Tongue (tissue), 1 donor: ENCODE measurements at regions not wholly inside any gene's neighbourhood (a gene's known extent, or its start where the extent isn't known, plus 50 kb on each side); places are given as distances from the start of the nearest gene placed in this dataset.
A peak's percentile ranks its signal among the peaks of the same experiment; 100 is the strongest.

Source experiments
- DNase-seq: peaks from one replicate; pipeline ENCODE4 v3.0.0-alpha.2; 2015

DNA sequence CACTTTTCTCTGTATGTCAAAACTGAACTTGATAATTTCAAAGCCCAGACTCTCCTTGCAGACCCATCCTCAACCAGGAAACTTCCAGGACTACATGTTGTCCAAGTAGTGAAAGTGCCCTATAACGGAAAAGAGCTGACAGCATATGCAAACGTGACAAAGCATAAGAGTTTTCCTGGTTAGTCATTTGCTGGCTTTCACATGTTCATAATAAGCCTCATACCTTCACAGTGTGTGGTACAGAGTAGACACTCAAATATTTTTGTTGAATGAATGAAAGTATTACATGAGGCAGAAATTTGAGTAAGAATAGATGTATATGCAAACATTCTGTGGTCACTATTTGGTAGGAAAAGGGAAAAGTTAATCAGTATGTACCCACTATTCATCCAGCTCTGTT lies 473.3 kb downstream of the MRPL39 start:
- no peak for DNase-seq

DNA sequence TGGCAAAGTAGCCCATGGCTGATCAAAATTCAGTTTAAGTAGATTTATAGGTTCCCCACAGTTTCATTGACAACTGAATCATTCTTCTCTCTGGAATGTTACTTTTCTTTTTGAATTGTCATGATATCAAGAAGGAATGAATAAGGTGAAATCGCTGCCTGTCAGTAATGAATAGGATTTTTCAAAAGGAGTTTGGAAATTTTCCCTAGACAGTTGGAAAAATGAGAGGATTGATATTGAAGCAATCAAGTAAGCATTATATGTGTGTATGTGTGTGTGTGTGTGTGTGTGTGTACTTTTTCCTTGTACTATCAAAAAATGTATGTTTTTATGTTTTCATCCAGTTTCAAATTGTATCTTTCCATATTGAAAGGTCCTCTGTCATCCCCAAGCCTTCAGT lies 479.5 kb downstream of the MRPL39 start:
- DNase-seq: no peak

DNA sequence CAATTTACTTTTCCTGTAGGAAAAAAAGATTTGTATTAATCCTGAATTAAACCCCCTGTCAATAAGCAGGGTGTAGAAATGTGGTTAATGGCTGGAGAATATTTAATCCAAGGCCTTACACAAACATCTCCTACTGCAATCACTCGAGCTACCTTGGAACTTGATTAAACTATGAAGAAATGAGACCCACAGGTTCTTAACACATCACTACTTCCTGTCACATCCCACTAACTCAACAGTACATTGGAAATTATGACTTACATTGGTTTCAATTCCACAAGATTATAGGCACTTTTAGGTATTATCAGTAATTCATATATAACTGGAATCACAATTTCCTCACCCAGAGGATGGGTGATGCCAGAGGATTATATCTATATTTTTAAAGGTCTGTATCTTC lies 480.3 kb downstream of the MRPL39 start:
- no peak for DNase-seq

DNA sequence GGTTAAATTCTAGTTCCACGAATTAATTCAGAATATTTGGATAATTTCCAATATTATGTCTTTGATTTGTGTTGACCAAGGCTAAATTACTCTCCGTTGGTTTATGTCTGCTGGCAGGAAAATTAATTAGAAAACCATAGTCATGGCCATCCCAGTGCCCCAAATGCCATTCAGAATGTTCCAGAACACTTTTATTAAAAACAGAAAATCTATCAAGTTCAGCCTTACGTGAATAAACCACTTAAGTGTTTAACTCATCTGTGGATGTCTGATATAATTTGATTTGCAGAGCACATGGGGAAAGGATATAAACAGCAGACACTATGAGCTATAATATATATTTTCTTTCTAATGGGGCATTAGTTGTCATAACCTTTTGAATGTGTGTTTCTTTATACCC lies 480.7 kb downstream of the MRPL39 start:
- no peak for DNase-seq

DNA sequence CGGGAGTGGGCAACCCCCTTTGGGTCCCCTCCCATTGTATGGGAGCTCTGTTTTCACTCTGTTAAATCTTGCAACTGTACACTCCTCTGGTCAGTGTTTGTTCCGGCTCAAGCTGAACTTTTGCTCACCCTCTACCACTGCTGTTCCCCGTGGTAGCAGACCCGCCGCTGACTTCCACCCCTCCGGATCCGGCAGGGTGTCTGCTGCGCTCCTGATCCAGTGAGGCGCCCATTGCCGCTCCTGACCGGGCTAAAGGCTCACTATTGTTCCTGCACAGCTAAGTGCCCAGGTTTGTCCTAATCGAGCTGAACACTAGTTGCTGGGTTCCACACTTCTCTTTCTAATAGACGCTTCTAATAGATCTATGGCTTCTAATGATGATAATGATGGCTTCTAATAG lies 488.6 kb downstream of the MRPL39 start:
- DNase-seq: no peak

DNA sequence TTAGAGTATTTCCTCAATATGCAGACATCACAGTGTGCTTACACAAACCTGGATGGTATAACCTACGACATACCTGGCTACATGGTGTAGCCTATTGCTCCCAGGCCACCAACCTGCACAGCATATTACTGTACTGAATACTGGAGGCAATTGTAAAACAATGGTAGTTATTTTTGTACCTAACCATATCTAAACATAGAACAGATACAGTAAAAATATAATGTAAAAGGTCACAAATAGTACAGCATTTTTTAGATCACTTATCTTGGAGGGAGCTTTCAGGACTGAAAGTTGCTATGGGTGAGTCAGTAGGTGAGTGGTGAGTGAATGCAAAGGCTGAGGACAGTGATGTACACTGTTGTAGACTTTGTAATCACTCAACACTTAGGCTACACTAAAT lies 492.3 kb downstream of the MRPL39 start:
- DNase-seq: no peak

DNA sequence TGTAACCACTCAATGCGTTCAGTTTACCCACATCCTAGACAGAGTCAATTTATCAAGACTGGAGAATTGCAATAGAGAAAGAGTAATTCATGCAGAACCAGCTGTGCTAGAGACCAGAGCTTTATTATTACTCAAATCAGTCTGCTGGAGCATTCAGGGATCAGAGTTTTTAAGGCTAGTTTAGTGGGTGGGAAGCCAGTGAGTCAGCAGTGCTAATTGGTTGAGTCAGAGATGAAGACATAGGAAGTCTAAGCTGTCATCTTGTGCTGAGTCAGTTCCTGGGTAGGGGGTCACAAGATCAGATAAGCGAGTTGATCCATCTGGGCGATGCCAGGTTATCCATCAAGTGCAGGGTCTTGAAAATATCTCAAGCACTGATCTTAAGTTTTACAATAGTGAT lies 499.6 kb downstream of the MRPL39 start:
- no peak for DNase-seq

DNA sequence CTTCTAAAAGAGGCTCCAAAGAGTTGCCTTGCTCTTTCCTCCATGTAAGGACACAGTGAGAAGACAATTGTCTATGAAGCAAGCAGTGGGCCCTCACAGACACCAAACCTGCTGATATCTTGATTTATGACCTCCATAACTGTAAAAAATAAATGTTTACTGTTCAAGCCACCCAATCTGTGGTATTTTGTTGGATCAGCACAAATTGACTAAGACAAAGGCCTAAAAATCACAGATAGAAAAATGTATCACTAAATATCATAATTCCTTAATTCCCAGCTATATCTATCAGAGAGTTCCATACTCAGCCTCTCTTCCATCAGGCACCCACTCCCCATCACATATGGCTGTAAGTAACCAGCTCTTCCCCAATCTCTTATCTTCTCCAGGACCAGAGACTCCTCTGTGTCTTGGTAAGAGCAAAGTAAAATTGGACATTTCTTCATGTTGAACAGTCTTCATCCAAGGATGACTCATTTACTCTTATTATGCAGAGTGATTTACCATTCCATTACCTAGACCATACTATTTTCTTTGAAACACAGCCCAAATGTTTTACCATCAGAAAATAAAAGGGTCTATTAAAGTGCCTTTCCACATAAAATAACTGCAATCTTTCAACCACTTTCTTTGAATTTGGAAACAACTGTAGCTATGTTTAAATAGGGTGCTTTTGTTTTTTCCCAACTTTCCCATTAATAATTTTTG lies 503.6 kb downstream of the MRPL39 start:
- no peak for DNase-seq

DNA sequence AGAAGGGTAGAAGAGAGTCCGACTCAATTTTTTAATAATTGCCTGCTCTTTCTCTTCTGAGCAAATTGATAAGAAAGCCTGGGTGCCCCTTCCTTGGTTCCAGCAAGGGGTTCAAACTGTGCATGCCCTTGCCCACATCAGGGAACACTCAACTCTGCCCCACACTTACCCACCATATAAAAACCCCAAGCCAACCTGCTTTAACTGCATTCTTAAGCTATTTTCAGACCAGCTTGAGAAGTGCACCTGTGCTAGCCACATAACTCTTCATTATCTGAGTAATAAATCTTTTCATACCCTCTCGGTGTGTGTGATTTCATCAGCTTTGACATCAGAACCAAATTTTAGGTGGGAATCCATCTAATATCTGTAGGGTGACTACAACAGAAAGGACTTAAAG lies 509.6 kb downstream of the MRPL39 start:
- no peak for DNase-seq

DNA sequence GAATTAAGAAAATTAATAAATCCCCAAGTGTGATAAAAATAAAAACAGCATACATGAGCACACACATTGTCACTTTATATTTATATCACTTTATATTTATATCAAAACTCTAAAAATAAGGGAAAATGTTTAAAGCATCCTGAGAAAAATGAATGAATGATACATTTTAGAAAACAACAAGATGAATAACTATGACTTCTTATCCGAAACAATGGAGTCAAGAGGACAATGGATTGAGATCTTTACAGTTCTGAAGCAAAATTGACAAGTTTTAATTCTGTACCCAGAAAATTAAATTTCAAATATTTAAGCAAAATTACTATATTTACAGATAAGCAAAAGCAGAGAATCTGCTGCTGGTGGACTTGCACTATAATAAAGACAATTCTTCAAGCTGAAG lies 512.6 kb downstream of the MRPL39 start:
- DNase-seq: no peak

DNA sequence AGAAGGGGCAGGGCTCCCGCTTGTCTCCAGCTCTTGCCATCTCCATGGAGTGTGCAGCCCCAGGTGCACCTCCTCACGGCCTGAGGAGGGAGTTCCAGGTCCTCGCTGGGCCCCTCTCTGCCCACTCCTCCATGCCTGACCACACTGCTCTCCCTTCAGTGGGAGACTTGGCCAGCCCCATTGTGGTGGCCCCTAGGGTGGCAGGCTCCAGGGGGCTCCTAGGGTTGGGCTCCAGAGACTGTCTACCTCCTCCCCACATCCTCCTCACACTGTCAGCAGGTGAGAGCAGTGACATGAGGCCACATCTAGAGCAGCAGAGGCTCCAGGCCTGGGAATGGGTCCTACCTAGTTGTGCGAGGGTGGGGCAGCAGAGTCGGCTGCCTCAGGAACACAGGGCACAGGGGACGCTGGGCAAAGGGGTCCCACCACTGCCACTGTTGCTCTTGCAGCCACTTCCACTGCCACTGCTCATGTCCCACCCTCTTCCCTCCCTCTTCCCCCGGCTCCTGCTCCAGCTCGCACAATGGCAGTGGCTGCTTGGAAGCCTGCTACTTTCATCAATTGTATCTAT lies 514.8 kb downstream of the MRPL39 start:
- no peak for DNase-seq

DNA sequence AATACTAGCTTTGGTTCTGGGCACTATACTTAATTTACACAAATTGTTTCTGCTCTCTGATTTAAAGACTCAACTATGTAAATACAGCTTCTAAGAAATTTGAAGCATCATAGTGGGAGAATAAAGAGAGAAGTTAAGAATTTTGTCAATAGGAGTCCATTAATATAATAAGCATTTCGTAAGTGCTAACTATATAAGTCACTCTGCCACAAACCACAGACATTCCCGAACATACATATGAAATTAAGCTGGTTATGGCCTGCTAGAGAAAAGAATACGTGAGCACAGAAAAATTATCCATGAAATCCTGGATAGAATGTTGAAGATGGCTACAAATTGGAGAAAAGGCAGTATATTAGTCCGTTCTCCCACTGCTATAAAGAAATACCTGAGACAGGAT lies 526.2 kb downstream of the MRPL39 start:
- no peak for DNase-seq

DNA sequence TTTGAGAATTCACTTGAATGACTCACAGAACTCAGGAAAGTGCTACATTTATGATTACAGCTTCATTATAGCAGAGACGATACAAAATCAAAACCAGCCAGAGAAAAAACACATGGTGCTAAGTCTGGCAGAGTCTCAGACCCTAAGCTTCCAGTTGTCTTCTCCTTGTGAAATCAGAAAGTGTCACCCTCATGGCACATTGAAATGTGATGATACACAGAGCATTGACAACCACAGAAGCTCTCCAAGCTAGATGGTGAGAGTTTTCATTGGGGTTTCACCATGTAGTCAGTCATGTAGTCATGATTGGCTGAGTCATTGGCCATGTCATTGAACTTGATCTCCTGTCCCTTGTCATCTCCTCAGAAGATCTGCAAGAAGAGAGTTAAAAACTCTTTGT lies 526.6 kb downstream of the MRPL39 start:
- no peak for DNase-seq

DNA sequence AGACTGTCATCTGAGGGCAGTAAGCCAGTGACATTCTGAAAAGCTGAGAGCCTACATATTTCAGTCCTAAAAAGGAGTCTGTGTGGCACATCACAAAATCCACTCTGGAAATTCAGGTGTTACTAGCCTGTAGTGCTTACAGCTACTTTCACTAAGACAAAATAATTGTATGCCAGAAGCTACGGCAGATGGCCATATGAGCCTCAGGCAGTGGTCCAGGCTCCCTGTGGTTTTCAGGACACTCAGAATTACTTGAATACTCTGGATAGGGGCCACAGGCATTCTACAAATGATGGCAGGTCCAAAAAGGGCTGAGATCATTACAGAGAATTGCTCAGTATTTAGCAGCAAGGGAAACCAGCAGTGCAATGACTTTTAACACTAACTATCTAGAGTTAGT lies 527.1 kb downstream of the MRPL39 start:
- peak; percentile 6 for DNase-seq

DNA sequence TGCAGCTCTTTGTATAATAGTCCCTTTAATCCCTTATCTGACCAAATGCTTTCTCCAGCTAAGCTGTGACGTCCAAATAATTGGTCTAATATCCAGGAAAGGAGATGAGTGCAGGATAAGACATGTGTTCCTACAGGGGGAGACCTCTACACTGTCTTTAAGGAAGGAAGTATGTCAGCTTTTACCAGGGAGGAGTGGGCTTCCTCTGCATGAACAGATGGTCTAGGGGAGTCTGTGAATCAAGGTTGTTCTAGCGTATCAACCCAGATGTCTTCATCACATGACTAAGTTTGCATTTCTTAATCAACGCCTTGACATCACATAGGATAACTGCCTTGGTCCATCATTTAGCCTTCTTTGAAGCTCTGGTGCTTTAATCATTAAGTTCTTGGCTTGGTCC lies 528.2 kb downstream of the MRPL39 start:
- DNase-seq: no peak

DNA sequence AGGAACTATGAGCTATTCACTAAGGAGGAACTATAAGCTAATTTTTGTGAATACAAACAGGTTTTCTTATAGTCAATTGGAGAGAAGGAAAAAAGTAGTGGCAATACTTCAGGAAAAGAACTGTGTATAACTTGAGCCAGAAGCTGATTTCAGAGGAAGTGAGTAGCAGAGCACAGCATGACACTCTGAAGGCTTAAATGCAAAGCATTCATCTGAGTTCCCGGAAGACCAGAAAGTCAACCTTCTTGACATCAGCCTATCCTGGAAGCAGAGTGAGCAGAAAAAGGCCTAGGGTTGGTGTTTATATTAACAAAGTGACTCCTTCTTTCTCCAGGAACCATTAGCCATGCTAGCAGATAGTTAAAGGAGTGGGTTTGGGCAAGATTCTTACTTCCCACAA lies 545.2 kb downstream of the MRPL39 start:
- no peak for DNase-seq

DNA sequence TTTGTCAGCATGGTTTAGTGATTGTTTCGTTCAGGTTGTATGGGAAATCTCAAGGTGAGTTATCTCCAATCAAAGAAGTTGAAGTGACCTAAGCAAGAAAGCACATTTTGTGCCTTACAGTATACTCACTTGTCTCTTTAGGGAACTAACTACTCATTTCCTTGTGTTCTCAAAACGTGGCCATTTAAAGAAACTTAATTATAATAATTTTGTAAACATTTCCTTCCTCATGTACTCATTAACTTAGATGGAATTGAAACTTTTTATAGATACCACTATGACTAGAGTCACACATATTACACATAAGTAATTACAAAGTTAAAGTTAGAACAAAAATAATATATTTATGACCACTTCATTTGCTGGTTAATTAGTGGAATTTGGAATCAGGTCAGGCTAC lies 552.6 kb downstream of the MRPL39 start:
- DNase-seq: no peak

DNA sequence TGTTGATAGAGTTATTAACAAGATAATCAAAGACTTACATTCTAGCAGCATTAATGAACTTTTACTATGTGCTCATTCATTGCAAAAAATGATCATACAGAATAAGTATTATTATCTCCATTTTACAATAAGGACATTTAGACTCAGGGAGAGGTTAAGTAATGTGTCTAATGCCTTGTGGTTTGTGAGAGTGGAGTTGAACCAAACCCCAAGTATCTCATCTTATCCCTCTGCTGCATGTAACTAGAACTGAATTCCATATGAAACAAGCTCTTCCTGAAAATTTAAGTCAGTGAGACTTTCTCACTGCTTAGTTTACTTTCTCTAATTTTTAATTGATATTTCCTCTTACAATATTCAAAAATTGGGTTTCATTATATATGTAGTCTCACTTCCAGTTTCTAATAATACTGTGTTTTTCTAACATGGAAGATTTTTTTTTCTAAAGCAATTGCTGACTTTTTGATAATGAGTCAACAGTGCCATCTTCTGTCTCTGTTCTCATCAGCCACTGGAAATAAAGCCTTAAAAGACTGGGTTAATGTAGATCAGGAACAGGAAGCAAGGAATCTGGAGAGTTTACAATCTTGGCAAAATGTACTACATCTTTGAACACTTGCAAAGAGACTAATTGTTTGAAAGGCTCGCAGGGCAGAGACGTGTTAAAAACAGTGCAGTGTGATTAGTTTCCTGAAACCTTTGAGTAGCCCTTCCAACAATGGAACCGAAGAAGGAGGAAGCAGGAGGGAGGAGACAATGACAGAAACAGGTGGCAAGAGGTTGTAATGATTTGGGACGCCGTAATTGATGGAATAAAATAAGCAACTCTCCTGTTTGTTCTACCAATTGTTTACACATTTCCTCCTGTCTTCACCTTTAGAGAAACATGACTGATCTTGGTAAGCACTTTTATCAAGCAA lies 567.6 kb downstream of the MRPL39 start:
- DNase-seq: peak; percentile 67

DNA sequence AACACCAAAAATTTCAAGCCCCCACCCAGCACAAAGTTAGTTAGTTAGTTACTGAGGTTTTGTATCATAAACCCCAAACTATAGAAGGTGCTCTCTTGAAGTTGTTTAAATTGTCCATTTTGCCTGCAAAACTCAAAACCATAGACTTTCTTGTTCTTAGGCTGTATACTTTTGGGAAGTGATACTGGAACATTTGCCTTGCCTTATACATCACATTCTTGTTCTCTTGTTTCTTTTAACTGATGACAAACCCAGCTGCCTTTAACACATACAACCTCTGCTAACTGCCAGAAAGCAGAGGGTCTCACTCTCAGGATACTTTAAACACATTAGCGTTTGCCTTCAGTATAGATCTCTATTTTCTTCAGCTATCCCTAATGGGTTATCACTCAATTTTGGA lies 570.5 kb downstream of the MRPL39 start:
- DNase-seq: no peak

DNA sequence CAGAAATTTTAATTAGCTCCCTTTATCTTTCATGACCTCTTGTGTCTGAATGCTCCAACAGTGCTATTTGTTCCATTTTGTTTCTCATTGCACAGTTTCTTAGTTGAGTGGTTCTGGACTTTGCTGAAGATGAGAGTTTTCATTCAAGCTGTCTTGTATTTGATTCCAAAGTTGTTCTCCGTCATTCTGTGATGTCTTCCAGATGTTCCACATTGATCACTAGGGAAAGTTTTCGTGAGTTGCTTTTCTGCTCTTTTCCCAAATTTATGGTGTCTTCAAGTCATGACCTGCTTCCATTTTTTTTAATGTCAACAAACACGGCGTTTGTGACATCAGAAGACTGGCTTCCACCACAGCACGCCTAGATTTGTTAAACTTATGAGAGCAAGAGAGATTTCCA lies 575.5 kb downstream of the MRPL39 start:
- DNase-seq: peak; percentile 35

DNA sequence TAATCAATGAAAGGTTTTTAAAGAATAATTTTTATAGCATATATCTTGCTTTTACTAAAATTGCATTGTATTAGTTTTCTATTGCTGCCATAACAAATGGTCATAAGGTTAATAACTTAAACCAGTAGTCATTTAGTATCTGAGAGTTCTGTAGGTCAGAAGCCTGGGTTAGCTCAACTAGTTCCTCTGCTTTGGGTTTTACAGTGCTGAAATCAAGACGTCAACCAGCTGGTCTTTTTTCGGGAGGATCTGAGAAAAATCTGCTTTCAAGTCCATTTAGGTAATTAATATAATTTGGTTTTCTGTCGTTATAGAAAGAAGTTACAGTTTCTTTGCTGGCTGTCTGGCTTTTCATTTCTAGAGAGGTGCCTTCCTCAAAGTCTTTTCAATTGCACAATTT lies 577.7 kb downstream of the MRPL39 start:
- DNase-seq: no peak

DNA sequence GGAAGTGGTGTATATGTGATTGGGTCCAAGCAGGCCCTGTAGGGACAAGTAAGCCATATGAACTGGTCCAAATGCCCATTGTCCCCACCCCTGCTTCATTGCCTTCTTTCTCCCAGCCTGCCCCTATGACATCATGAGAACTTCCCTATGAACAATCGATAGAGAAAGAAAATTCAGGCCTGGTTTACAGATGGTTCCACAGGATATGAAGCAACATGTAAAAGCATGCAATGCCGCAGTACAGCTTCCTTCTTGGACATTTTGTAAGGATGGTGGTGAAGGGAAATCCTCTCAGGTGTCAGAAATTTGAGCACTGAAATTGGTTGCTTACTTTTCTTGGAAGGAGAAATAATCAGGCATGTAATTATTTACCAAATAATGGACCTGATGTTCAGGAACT lies 581.7 kb downstream of the MRPL39 start:
- no peak for DNase-seq

DNA sequence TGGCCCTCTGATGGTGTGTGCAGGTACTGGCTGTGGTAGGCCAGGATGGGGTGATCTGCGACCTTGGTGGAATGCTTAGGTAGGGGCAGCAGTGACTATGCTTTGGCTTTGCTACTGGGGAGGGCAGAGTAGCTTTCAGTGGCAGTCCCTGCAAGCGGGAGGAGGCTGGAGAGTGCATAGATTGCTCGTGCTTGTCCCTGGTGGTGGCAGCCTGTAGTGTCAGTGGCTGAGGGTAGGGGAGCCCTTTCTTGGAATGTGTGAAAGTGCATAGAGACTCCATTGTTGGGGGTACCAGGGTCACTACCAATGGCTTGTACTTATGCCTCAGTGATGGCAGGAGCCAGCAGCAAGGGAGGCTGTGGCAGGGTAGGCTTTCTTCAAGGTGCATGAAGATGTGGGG lies 582.6 kb downstream of the MRPL39 start:
- DNase-seq: no peak

DNA sequence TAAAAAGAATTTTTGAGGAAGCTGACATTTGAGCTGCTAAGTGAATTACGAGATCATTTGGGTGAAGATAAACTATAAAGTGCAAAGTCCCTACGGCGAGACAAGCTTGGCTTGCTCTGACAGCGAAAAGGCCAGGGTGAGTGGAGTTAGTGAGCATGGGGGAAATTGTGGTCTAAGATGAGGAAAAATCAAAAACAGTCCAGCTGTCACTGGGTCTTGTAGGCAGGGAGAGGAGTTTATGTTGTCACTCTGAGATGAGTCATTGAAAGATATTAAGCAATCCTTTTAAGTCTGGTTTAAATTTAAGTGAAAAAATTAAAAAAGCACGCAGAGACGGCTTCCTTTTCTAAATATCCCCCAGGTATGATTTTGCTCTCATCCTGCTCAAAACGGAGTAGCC lies 601.9 kb downstream of the MRPL39 start:
- DNase-seq: no peak
